ENCODE measurements at regions not wholly inside any gene's neighbourhood (a gene's known extent, or its start where the extent isn't known, plus 50 kb on each side); places are given as distances from the start of the nearest gene placed in this dataset.
"Not testable (repeated sequence)": the region's sequence is repeated elsewhere in the genome, so short reads cannot be mapped to it uniquely, and the experiment has no call there.

DNA sequence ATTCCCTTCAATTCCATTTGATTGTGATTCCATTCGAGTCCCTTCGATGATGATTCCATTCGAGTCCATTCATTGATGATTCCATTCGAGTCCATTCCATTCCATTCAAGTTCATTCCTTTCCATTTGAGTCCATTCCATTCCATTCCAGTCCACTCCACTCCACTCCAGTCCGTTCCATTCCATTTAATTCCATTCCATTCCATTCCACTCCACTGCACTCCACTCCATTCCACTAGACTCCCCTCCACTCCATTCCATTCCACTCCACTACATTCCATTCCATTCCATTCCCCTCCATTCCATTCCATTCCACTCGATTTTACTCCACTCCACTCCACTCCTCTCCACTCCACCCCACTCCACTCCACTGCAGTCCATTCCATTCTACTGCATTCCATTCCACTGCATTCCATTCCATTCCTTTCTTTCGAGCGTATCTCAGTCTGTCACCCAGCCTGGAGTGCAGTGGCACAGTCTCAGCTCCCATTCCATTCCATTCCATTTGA, 115.7 kb downstream of the ZNF92 start:
- Histone ChIP-seq H2AFZ (ENCODE audit: low read depth) (no peak overlapping the region), H3K4me3 (ENCODE audit: low read depth in 2 of 2, low read length in 1 of 2) (no peak overlapping the region), H3K36me3 (replicated peaks in 1 of 2; ENCODE audit: control insufficient read depth in 1 of 2, insufficient read depth in 2 of 2, low read length in 1 of 2) (no peaks in the 10 kb centered on the region), H3K4me2 (no peak overlapping the region), H3K4me1 (ENCODE audit: control insufficient read depth in 1 of 2, insufficient read depth in 2 of 2, low read depth in 1 of 2, low read length in 1 of 2) (no peaks in the 10 kb centered on the region), H3K9ac (no peak overlapping the region), H3K9me3 (no peaks in the 10 kb centered on the region), H3F3A (replicated peaks; ENCODE audit: insufficient read depth) (no peaks in the 10 kb centered on the region), H3K9me2 (no peaks in the 10 kb centered on the region), H3K27me3 (ENCODE audit: insufficient read depth) (no peaks in the 10 kb centered on the region), H4K20me1 (ENCODE audit: insufficient read depth) (no peaks in the 10 kb centered on the region), H3K79me2 (ENCODE audit: insufficient read depth) (no peaks in the 10 kb centered on the region), H3K27ac (ENCODE audit: low read depth in 2 of 2, low read length in 1 of 2) (no peak overlapping the region)
- WGBS (ENCODE audit: low lambda C conversion rate) = 40% methylated on average over 8 of the region's 8 CpGs
- TF ChIP-seq FOXJ3 (CRISPR knock-in tag; IDR thresholded peaks at IDR 0.05) = no peak
- no peak for TF ChIP-seq POLR2AphosphoS5 (IDR thresholded peaks at IDR 0.05; ENCODE audit: low read depth, low read length)
- no peak for TF ChIP-seq TCF12 (IDR thresholded peaks at IDR 0.05)
- TF ChIP-seq FOSL2 (IDR thresholded peaks at IDR 0.05; ENCODE audit: borderline replicate concordance, low read depth) = no peak
- TF ChIP-seq, protein P1, sequence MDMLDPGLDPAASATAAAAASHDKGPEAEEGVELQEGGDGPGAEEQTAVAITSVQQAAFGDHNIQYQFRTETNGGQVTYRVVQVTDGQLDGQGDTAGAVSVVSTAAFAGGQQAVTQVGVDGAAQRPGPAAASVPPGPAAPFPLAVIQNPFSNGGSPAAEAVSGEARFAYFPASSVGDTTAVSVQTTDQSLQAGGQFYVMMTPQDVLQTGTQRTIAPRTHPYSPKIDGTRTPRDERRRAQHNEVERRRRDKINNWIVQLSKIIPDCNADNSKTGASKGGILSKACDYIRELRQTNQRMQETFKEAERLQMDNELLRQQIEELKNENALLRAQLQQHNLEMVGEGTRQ (IDR thresholded peaks at IDR 0.05; ENCODE audit: borderline replicate concordance, low read depth, low read length) = no peak
- no peak for TF ChIP-seq RCOR1 (IDR thresholded peaks at IDR 0.05; ENCODE audit: low read length)
- no peak for TF ChIP-seq TAF1 (IDR thresholded peaks at IDR 0.05; ENCODE audit: borderline replicate concordance, low read depth, low read length)
- TF ChIP-seq ZBTB33 (IDR thresholded peaks at IDR 0.05; ENCODE audit: borderline replicate concordance, low read depth) = no peak
- TF ChIP-seq RFX5 (IDR thresholded peaks at IDR 0.05; ENCODE audit: low read length) = no peak
- no peak for TF ChIP-seq CHD2 (IDR thresholded peaks at IDR 0.05; ENCODE audit: low read length, partially characterized antibody)
- TF ChIP-seq MAX (IDR thresholded peaks at IDR 0.05; ENCODE audit: low read depth) = no peak
- TF ChIP-seq RAD21 (IDR thresholded peaks at IDR 0.05; ENCODE audit: low read length) = no peak
- TF ChIP-seq RXRA (IDR thresholded peaks at IDR 0.05; ENCODE audit: borderline replicate concordance, low read depth) = no peak
- TF ChIP-seq TEAD4 (IDR thresholded peaks at IDR 0.05; ENCODE audit: borderline replicate concordance, insufficient read depth) = no peak
- no peak for TF ChIP-seq EP300 (IDR thresholded peaks at IDR 0.05; ENCODE audit: borderline replicate concordance in 1 of 2, low read depth in 1 of 2, low read length in 1 of 2)
- no peak for TF ChIP-seq PBX3 (IDR thresholded peaks at IDR 0.05)
- TF ChIP-seq IRF3 (IDR thresholded peaks at IDR 0.05; ENCODE audit: low read depth, low read length) = no peak
- TF ChIP-seq, protein P2, sequence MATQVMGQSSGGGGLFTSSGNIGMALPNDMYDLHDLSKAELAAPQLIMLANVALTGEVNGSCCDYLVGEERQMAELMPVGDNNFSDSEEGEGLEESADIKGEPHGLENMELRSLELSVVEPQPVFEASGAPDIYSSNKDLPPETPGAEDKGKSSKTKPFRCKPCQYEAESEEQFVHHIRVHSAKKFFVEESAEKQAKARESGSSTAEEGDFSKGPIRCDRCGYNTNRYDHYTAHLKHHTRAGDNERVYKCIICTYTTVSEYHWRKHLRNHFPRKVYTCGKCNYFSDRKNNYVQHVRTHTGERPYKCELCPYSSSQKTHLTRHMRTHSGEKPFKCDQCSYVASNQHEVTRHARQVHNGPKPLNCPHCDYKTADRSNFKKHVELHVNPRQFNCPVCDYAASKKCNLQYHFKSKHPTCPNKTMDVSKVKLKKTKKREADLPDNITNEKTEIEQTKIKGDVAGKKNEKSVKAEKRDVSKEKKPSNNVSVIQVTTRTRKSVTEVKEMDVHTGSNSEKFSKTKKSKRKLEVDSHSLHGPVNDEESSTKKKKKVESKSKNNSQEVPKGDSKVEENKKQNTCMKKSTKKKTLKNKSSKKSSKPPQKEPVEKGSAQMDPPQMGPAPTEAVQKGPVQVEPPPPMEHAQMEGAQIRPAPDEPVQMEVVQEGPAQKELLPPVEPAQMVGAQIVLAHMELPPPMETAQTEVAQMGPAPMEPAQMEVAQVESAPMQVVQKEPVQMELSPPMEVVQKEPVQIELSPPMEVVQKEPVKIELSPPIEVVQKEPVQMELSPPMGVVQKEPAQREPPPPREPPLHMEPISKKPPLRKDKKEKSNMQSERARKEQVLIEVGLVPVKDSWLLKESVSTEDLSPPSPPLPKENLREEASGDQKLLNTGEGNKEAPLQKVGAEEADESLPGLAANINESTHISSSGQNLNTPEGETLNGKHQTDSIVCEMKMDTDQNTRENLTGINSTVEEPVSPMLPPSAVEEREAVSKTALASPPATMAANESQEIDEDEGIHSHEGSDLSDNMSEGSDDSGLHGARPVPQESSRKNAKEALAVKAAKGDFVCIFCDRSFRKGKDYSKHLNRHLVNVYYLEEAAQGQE (IDR thresholded peaks at IDR 0.05; ENCODE audit: low read depth, low read length) = no peak
- DNase-seq = no peak
- ChIA-PET POLR2A (no interaction called here), CTCF (no interaction called here)

- CTCF ChIA-PET; H3K4me2 ChIP-seq; H3K4me3 ChIP-seq (ENCODE audit: low read depth in 2 of 2, low read length in 1 of 2): not testable (repeated sequence)
Measured at GRCh38 chr7:65496697-65497096, 123.0 kb downstream of the ZNF92 start.

More at GRCh38 chr7:65496697-65497096, 123.0 kb downstream of the ZNF92 start:
- H3K36me3 ChIP-seq (replicated peaks in 1 of 2; ENCODE audit: control insufficient read depth in 1 of 2, insufficient read depth in 2 of 2, low read length in 1 of 2); H3K27me3 ChIP-seq (ENCODE audit: insufficient read depth); H4K20me1 ChIP-seq (ENCODE audit: insufficient read depth); H3K9me2 ChIP-seq; H3K79me2 ChIP-seq (ENCODE audit: insufficient read depth); DNase-seq; H3K4me1 ChIP-seq (ENCODE audit: control insufficient read depth in 1 of 2, insufficient read depth in 2 of 2, low read depth in 1 of 2, low read length in 1 of 2); H3K27ac ChIP-seq (ENCODE audit: low read depth in 2 of 2, low read length in 1 of 2); H3K9ac ChIP-seq; H2AFZ ChIP-seq (ENCODE audit: low read depth); H3F3A ChIP-seq (replicated peaks; ENCODE audit: insufficient read depth); POLR2A ChIA-PET; H3K9me3 ChIP-seq: not testable (repeated sequence)
- WGBS (ENCODE audit: low lambda C conversion rate) = 11% methylated on average over 2 of the region's 2 CpGs

Measured in SK-N-SH (cell line).